ENCODE measurements at regions not wholly inside any gene's neighbourhood (a gene's known extent, or its start where the extent isn't known, plus 50 kb on each side); places are given as distances from the start of the nearest gene placed in this dataset.

DNA sequence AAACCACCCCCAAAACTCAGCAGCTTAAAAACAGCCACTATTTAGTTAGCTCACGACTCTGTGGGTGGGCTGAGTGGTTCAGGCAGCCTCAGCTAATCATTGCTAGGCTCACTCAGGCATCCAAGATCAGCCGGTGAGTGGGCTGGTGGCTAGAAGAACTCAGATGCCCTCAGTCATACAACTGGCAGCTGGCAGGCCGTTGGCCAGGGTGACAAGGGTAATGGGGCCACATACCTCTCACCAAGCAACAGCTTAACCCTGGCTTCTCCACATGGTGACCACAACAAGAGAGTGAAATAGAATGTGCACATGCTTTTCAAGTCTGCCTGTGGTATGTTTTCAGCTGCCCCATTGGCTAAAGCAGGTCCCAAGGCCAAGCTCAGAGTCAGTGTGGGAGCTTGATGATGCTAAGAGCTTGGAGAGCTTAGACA is 435.4 kb upstream of the TSHZ3 start:
- Histone ChIP-seq H3K27ac (ENCODE audit: low read length) (no peak overlapping the region), H3K36me3 (replicated peaks; ENCODE audit: low read depth, low read length) (no peaks in the 10 kb centered on the region), H2AFZ (ENCODE audit: low read depth, low read length) (no peak overlapping the region), H3K4me2 (ENCODE audit: low read length) (no peak overlapping the region), H3K9me3 (ENCODE audit: insufficient read depth, low read length) (no peaks in the 10 kb centered on the region), H3K4me1 (ENCODE audit: low read length) (no peaks in the 10 kb centered on the region), H3K27me3 (ENCODE audit: low read depth, low read length) (no peaks in the 10 kb centered on the region), H4K20me1 (ENCODE audit: insufficient read depth, low read length) (no peaks in the 10 kb centered on the region), H3K79me2 (ENCODE audit: low read length) (no peaks in the 10 kb centered on the region), H3K9ac (ENCODE audit: low read length) (no peak overlapping the region), H3K4me3 (ENCODE audit: low read length) (no peak overlapping the region)
- TF ChIP-seq, protein P1, sequence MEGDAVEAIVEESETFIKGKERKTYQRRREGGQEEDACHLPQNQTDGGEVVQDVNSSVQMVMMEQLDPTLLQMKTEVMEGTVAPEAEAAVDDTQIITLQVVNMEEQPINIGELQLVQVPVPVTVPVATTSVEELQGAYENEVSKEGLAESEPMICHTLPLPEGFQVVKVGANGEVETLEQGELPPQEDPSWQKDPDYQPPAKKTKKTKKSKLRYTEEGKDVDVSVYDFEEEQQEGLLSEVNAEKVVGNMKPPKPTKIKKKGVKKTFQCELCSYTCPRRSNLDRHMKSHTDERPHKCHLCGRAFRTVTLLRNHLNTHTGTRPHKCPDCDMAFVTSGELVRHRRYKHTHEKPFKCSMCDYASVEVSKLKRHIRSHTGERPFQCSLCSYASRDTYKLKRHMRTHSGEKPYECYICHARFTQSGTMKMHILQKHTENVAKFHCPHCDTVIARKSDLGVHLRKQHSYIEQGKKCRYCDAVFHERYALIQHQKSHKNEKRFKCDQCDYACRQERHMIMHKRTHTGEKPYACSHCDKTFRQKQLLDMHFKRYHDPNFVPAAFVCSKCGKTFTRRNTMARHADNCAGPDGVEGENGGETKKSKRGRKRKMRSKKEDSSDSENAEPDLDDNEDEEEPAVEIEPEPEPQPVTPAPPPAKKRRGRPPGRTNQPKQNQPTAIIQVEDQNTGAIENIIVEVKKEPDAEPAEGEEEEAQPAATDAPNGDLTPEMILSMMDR (IDR thresholded peaks at IDR 0.05; ENCODE audit: low read depth, low read length), result no peak
- no peak for TF ChIP-seq EZH2phosphoT487 (IDR thresholded peaks at IDR 0.05; ENCODE audit: low read depth)

DNA sequence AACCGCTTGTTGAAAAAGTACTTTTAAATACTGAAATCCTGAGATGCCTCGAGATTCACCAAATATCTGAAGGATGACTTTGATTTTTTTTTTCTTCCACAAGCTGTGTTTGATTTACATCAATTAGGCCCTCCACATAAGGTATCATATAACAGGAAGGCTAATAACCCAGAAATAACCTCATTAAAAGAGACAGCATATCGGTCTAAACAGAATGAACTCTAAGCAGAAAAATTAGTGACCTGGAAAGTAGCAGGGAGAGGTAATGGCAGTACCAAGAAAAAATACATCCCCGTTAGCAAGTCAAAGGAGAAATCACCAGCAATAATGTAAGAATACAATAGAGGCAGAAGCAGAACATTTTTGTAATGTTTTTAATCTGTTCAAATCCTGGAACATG is 452.4 kb upstream of the TSHZ3 start:
- Histone ChIP-seq H4K20me1 (ENCODE audit: insufficient read depth, low read length) (no peaks in the 10 kb centered on the region), H3K79me2 (ENCODE audit: low read length) (no peaks in the 10 kb centered on the region), H3K9ac (ENCODE audit: low read length) (no peak overlapping the region), H3K4me3 (ENCODE audit: low read length) (no peak overlapping the region), H3K27me3 (ENCODE audit: low read depth, low read length) (no peaks in the 10 kb centered on the region), H3K9me3 (ENCODE audit: insufficient read depth, low read length) (peaks cover 4% of the 10 kb centered on the region; the same call in 1 of the 2 replicates), H3K27ac (ENCODE audit: low read length) (no peak overlapping the region), H3K36me3 (replicated peaks; ENCODE audit: low read depth, low read length) (no peaks in the 10 kb centered on the region), H3K4me1 (ENCODE audit: low read length) (no peaks in the 10 kb centered on the region), H3K4me2 (ENCODE audit: low read length) (no peak overlapping the region), H2AFZ (ENCODE audit: low read depth, low read length) (no peak overlapping the region)
- no peak for TF ChIP-seq EZH2phosphoT487 (IDR thresholded peaks at IDR 0.05; ENCODE audit: low read depth)
- TF ChIP-seq, protein P1 (IDR thresholded peaks at IDR 0.05; ENCODE audit: low read depth, low read length), result no peak

DNA sequence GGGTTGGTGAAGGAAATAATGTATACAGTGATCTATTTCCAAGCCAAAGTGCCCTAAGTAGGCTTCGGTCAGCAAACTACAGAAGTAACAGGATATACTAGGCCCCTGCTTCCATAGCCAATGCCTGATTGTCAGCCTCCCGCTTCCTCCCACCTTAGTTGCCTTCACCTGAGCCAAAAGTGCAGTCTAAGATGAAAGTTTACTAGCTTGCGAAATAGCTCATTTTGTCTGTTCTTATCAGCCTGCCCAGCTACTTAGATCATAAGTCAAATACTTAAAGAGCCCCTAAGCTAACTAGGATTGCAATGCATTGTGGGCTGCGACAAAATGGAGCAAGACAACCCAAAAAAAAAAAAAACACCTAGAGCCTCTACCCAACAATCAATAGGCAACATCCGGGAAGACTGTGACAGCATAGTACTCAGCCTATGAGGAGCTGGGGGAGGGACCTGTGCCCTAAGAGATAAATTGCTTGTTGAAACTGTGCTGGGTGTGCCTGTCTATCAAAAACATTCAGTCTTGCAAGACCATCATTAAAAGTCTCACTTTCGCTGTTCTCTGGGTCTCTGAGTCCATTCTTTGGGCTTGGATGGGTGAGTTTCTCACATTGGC is 454.7 kb upstream of the TSHZ3 start:
- Histone ChIP-seq H3K27me3 (ENCODE audit: low read depth, low read length) (no peaks in the 10 kb centered on the region), H3K4me2 (ENCODE audit: low read length) (no peak overlapping the region), H3K27ac (ENCODE audit: low read length) (no peak overlapping the region), H3K9me3 (ENCODE audit: insufficient read depth, low read length) (no peaks in the 10 kb centered on the region), H3K9ac (ENCODE audit: low read length) (no peak overlapping the region), H4K20me1 (ENCODE audit: insufficient read depth, low read length) (no peaks in the 10 kb centered on the region), H3K79me2 (ENCODE audit: low read length) (no peaks in the 10 kb centered on the region), H3K4me3 (ENCODE audit: low read length) (no peak overlapping the region), H3K4me1 (ENCODE audit: low read length) (no peaks in the 10 kb centered on the region), H3K36me3 (replicated peaks; ENCODE audit: low read depth, low read length) (no peaks in the 10 kb centered on the region), H2AFZ (ENCODE audit: low read depth, low read length) (no peak overlapping the region)
- no peak for TF ChIP-seq EZH2phosphoT487 (IDR thresholded peaks at IDR 0.05; ENCODE audit: low read depth)
- TF ChIP-seq, protein P1 (IDR thresholded peaks at IDR 0.05; ENCODE audit: low read depth, low read length), result no peak

DNA sequence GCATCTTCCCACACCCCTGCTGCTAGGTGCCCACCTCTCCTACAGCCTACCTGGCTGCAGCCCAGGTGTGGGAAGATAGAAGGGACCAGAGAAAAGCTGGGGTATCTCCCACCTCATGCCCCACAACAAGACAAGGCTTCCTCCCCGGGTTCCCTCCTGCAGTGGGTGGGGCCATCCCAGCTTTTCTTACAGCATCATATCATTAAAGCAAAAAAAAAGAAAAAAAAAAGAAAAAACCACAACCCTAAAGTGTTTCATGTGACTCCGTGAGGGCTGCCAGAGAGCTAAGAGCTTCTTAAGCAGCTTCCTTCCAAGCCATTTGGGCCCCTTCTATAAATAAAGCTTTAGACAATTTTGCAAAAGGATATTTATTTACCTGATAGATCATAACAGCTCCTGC is 455.4 kb upstream of the TSHZ3 start:
- H3K79me2 ChIP-seq (ENCODE audit: low read length), result no peaks in the 10 kb centered on the region
- no peaks in the 10 kb centered on the region for H3K4me1 ChIP-seq (ENCODE audit: low read length)
- H3K27ac ChIP-seq (ENCODE audit: low read length), result no peak overlapping the region
- no peaks in the 10 kb centered on the region for H3K36me3 ChIP-seq (replicated peaks; ENCODE audit: low read depth, low read length)
- no peaks in the 10 kb centered on the region for H4K20me1 ChIP-seq (ENCODE audit: insufficient read depth, low read length)
- H3K9me3 ChIP-seq (ENCODE audit: insufficient read depth, low read length), result no peaks in the 10 kb centered on the region
- H3K27me3 ChIP-seq (ENCODE audit: low read depth, low read length), result no peaks in the 10 kb centered on the region
- no peak for TF ChIP-seq EZH2phosphoT487 (IDR thresholded peaks at IDR 0.05; ENCODE audit: low read depth)
- TF ChIP-seq, protein P1 (IDR thresholded peaks at IDR 0.05; ENCODE audit: low read depth, low read length), result no peak
- no peak overlapping the region for H2AFZ ChIP-seq (ENCODE audit: low read depth, low read length)
- no peak overlapping the region for H3K4me2 ChIP-seq (ENCODE audit: low read length)
- no peak overlapping the region for H3K9ac ChIP-seq (ENCODE audit: low read length)
- no peak overlapping the region for H3K4me3 ChIP-seq (ENCODE audit: low read length)

All from OCI-LY3 (cell line).